Psoas muscle (tissue), 7 donors: ENCODE measurements at regions not wholly inside any gene's neighbourhood (a gene's known extent, or its start where the extent isn't known, plus 50 kb on each side); places are given as distances from the start of the nearest gene placed in this dataset.

ENCODE experiments used
- ATAC-seq, 4 donors: fragments of 200-7000 bp; cut with Tn5 transposase; one replicate each; pipeline ENCODE4 v1.9.1; 2020; ENCODE audit warnings: moderate library complexity in 3 of 4, mild to moderate bottlenecking in 2 of 4
- DNase-seq, 2 donors: peaks; one replicate each; pipeline ENCODE4 v3.0.0-alpha.2; 2020
- H3K27ac ChIP-seq: fragments of 200-600 bp; one replicate; pipeline ENCODE4 v1.8.0; 2022
- H3K27me3 ChIP-seq, 3 donors: fragments of 200-600 bp in 1 of 3; one replicate each; pipeline versions ENCODE4 v1.6.1 to v1.8.0; 2013 to 2022; ENCODE audit warnings: low read length in 2 of 3, mild to moderate bottlenecking in 2 of 3, moderate library complexity in 1 of 3; ENCODE audit not compliant: insufficient read depth in 3 of 3
- H3K36me3 ChIP-seq, 2 donors: fragments of 200-600 bp in 1 of 2; one replicate each; pipeline versions ENCODE4 v1.6.1 to v1.8.0; 2013 to 2022; ENCODE audit warnings: low read depth in 1 of 2, mild to moderate bottlenecking in 1 of 2, moderate library complexity in 1 of 2; ENCODE audit not compliant: insufficient read depth in 1 of 2
- H3K4me1 ChIP-seq: fragments of 200-600 bp; one replicate; pipeline ENCODE4 v1.8.0; 2022
- H3K4me3 ChIP-seq: fragments of 200-600 bp; one replicate; pipeline ENCODE4 v1.8.0; 2022; ENCODE audit warnings: mild to moderate bottlenecking
- H3K9me3 ChIP-seq: fragments of 200-600 bp; one replicate; pipeline ENCODE4 v1.8.0; 2022
- CTCF ChIP-seq: fragments of 200-600 bp; IDR thresholded peaks from one replicate; pipeline ENCODE4 v1.8.0; 2022; ENCODE audit warnings: antibody characterized with exemption
- WGBS, 3 donors: extraction: QIAGEN DNeasy Blood & Tissue Kit; methylation state at CpG; one replicate each; pipeline versions ENCODE4 v1.1.6 to v1.1.7; 2013; 5-methylcytosine and 5-hydroxymethylcytosine counted together
- intact Hi-C, 2 donors: fragments of 100-400 bp; cut with DNase I; formaldehyde crosslinking; loops; one replicate each; pipeline versions ENCODE4 v1.11.0 to v1.14.2; 2022
- donor health status: healthy with polysubstance abuse.
- donor health status: DM: no; HTN: no; CAD: no; lungs with moderate emphysema.
- donor health status: Bipolar disorder and iron deficiency.
- donor health status: healthy.
- donor health status: DM: yes; HTN: yes; CAD: no.
- donor health status: DM: no; HTN: no; CAD: no.
- donor health status: DM: yes; HTN: yes; CAD: no.

- peaks cover 0 to 4% (median 0%) of the 10 kb centered on the region in 3 donors for H3K27me3 ChIP-seq
- H3K27ac ChIP-seq, result no peak overlapping the region
- no peak for TF ChIP-seq CTCF
- WGBS, 3 donors, result 15 to 18% (median 15%) methylated on average over 3 of the region's 3 CpGs
- no peaks in the 10 kb centered on the region for H3K36me3 ChIP-seq
- ATAC-seq, result no peak
- H3K4me1 ChIP-seq, result no peaks in the 10 kb centered on the region
- no peak for DNase-seq
- intact Hi-C loops, result no loop called here
- no peak overlapping the region for H3K4me3 ChIP-seq
- H3K9me3 ChIP-seq, result no peaks in the 10 kb centered on the region
These were observed 373.5 kb upstream of the OR4E1 start for GRCh38 chr14:22047115-22047514.

GRCh38 chr14:22046063-22046462 is 372.4 kb upstream of the OR4E1 start:
- intact Hi-C loops, result no loop called here
- ATAC-seq, result no peak
- 63 to 66% (median 66%) methylated on average over 3 of the region's 3 CpGs for WGBS, 3 donors
- Histone ChIP-seq H3K27ac (no peak overlapping the region), H3K4me3 (no peak overlapping the region), H3K36me3 (no peaks in the 10 kb centered on the region), H3K9me3 (no peaks in the 10 kb centered on the region), H3K27me3 (peaks cover 0 to 4% (median 0%) of the 10 kb centered on the region in 3 donors), H3K4me1 (no peaks in the 10 kb centered on the region)
- no peak for DNase-seq
- no peak for TF ChIP-seq CTCF

- WGBS, 3 donors, result 62 to 70% (median 68%) methylated on average over 5 of the region's 5 CpGs
- H3K36me3 ChIP-seq, result no peaks in the 10 kb centered on the region
- TF ChIP-seq CTCF, result no peak
These were observed 370.6 kb upstream of the OR4E1 start for GRCh38 chr14:22044193-22044592.

GRCh38 chr14:22040781-22041125 is 367.1 kb upstream of the OR4E1 start:
- intact Hi-C loops, result no loop called here
- 85 to 86% (median 86%) methylated on average over 3 of the region's 3 CpGs for WGBS, 3 donors
- ATAC-seq, result no peak

More at GRCh38 chr14:22044193-22044592, 370.6 kb upstream of the OR4E1 start:
- no peak for ATAC-seq
- Histone ChIP-seq H3K27me3 (peaks cover 0 to 4% (median 0%) of the 10 kb centered on the region in 3 donors), H3K27ac (no peak overlapping the region), H3K9me3 (no peaks in the 10 kb centered on the region), H3K4me3 (no peak overlapping the region), H3K4me1 (no peaks in the 10 kb centered on the region)
- DNase-seq, result no peak
- intact Hi-C loops, result no loop called here

More at GRCh38 chr14:22040781-22041125, 367.1 kb upstream of the OR4E1 start:
- H3K9me3 ChIP-seq, result no peaks in the 10 kb centered on the region
- no peak for DNase-seq
- H3K4me3 ChIP-seq, result no peak overlapping the region
- no peak for TF ChIP-seq CTCF
- no peaks in the 10 kb centered on the region for H3K36me3 ChIP-seq
- H3K27ac ChIP-seq, result no peak overlapping the region
- peaks cover 0 to 4% (median 0%) of the 10 kb centered on the region in 3 donors for H3K27me3 ChIP-seq
- H3K4me1 ChIP-seq, result no peaks in the 10 kb centered on the region
